Endothelial cell of umbilical vein (primary cell): ENCODE measurements at regions not wholly inside any gene's neighbourhood (a gene's known extent, or its start where the extent isn't known, plus 50 kb on each side); places are given as distances from the start of the nearest gene placed in this dataset.

ENCODE experiments used
- BruUV-seq: library from RNA; stranded (reverse); fragments of 400-500 nt; replicated peaks from 2 replicates; lab custom pipeline; 2021; lab: Mats Ljungman, UMichigan
- CTCF ChIA-PET: fragments of 300-600, 350-600 bp; sonication (Branson Sonifier 250); formaldehyde crosslinking; loops from one replicate; lab custom pipeline; 2021; ENCODE audit warnings: antibody characterized with exemption, inconsistent platforms; lab: Charles Lee
- POLR2A ChIA-PET: fragments of 300-600, 350-600 bp; sonication (Branson Sonifier 250); formaldehyde crosslinking; loops from one replicate; lab custom pipeline; 2021; ENCODE audit warnings: antibody characterized with exemption, inconsistent platforms; lab: Charles Lee
- DNase-seq: peaks from one replicate; pipeline ENCODE4 v3.0.0-alpha.2; 2011; ENCODE audit warnings: low read depth, low spot score
- FAIRE-seq: peaks from 2 replicates; lab custom pipeline; 2011; peaks lifted over from hg19 to GRCh38; lab: Jason Lieb, UNC
- H2AFZ ChIP-seq: 2 replicates; pipeline ENCODE4 v1.6.0; 2012; ENCODE audit warnings: low read depth, low read length, control low read depth, inconsistent platforms
- H3K27ac ChIP-seq: 2 replicates; pipeline ENCODE4 v1.5.1; 2011; ENCODE audit warnings: low read depth, mild to moderate bottlenecking, control low read depth, low read length, moderate library complexity; ENCODE audit not compliant: insufficient read depth
- H3K27me3 ChIP-seq, 2 experiments: 2 replicates each; pipeline versions ENCODE4 v1.6.0 to v1.6.1; 2011; ENCODE audit warnings: low read length in 2 of 2, mixed read lengths in 1 of 2; ENCODE audit not compliant: control insufficient read depth in 2 of 2, insufficient read depth in 2 of 2
- H3K36me3 ChIP-seq, 2 experiments: 2 replicates in 1 of 2; 3 replicates in 1 of 2; pipeline ENCODE4 v1.5.1; 2011; ENCODE audit warnings: low read length in 2 of 2, mild to moderate bottlenecking in 1 of 2, moderate library complexity in 1 of 2; ENCODE audit not compliant: control insufficient read depth in 2 of 2, insufficient read depth in 2 of 2; ENCODE audit errors: extremely low read depth in 1 of 2
- H3K4me1 ChIP-seq: 3 replicates; pipeline ENCODE4 v1.5.1; 2011; ENCODE audit warnings: mild to moderate bottlenecking, low read length; ENCODE audit not compliant: control insufficient read depth, insufficient read depth; ENCODE audit errors: extremely low read depth
- H3K4me2 ChIP-seq: 2 replicates; pipeline ENCODE4 v1.6.1; 2011; ENCODE audit warnings: low read length, control low read depth, mixed read lengths; ENCODE audit not compliant: insufficient read depth
- H3K4me3 ChIP-seq, 3 experiments: fragments of 200-600 bp in 1 of 3; sonication (generic), shearing (Covaris generic) in 1 of 3; replicated peaks in 1 of 3; 2 replicates each; pipeline ENCODE4 v1.5.1; 2011 to 2016; ENCODE audit warnings: control low read depth in 3 of 3, low read length in 3 of 3, mild to moderate bottlenecking in 2 of 3, inconsistent platforms in 1 of 3, low read depth in 1 of 3, moderate library complexity in 1 of 3; ENCODE audit not compliant: insufficient read depth in 1 of 3
- H3K79me2 ChIP-seq: 2 replicates; pipeline ENCODE4 v1.6.0; 2012; ENCODE audit warnings: low read length, inconsistent platforms; ENCODE audit not compliant: control insufficient read depth, insufficient read depth
- H3K9ac ChIP-seq: replicated peaks from 2 replicates; pipeline ENCODE3; 2011; ENCODE audit warnings: low read length, control low read depth; ENCODE audit not compliant: insufficient read depth; ENCODE audit errors: extremely low read depth
- H3K9me1 ChIP-seq: replicated peaks from 3 replicates; pipeline ENCODE4 v1.6.0; 2011; ENCODE audit warnings: mild to moderate bottlenecking, low read length; ENCODE audit not compliant: control insufficient read depth, insufficient read depth; ENCODE audit errors: extremely low read depth
- H3K9me3 ChIP-seq: replicated peaks from 2 replicates; pipeline ENCODE4 v1.5.1; 2012; ENCODE audit warnings: low read length, inconsistent platforms; ENCODE audit not compliant: control insufficient read depth, insufficient read depth
- H4K20me1 ChIP-seq: replicated peaks from 2 replicates; pipeline ENCODE3; 2011; ENCODE audit warnings: mild to moderate bottlenecking, low read length; ENCODE audit not compliant: control insufficient read depth, insufficient read depth; ENCODE audit errors: extremely low read depth
- EZH2 ChIP-seq: IDR thresholded peaks from 2 replicates; pipeline ENCODE4 v1.6.1; 2012; ENCODE audit warnings: borderline replicate concordance, low read depth, mild to moderate bottlenecking, moderate library complexity, low read length, inconsistent platforms; ENCODE audit not compliant: severe bottlenecking
- FOS ChIP-seq: IDR thresholded peaks from 2 replicates; pipeline ENCODE4 v1.6.1; 2011; ENCODE audit warnings: mild to moderate bottlenecking, low read length, moderate library complexity, borderline replicate concordance; ENCODE audit not compliant: insufficient read depth
- GATA2 ChIP-seq: IDR thresholded peaks from 2 replicates; pipeline ENCODE4 v1.7.0; 2011; ENCODE audit warnings: low read depth, mild to moderate bottlenecking, moderate library complexity, mixed read lengths, low read length; ENCODE audit not compliant: insufficient read length, insufficient read depth
- MAX ChIP-seq: IDR thresholded peaks from 2 replicates; pipeline ENCODE4 v1.6.1; 2011; ENCODE audit not compliant: insufficient read depth, insufficient read length
- MYC ChIP-seq: IDR thresholded peaks from one replicate; pipeline ENCODE4 v1.6.1; 2011; ENCODE audit warnings: mild to moderate bottlenecking, low read depth, low read length
- POLR2AphosphoS5 ChIP-seq: IDR thresholded peaks from 2 replicates; pipeline ENCODE4 v1.6.1; 2012; ENCODE audit warnings: low read depth, mild to moderate bottlenecking, control low read depth, low read length, moderate library complexity; ENCODE audit not compliant: insufficient read depth
- dilution Hi-C: fragments of 300-500 bp; cut with MboI; formaldehyde crosslinking; loops from one replicate; pipeline ENCODE4 v1.15.0; 2019; ENCODE audit warnings: low sequenced_read_pairs; ENCODE audit not compliant: extremely low pct_ligation_motif_present
- intact Hi-C: fragments of 100-400 bp; cut with micrococcal nuclease; formaldehyde crosslinking; loops from one replicate; pipeline ENCODE4 v1.10.0; 2022
- TF ChIP-seq, protein P1 (sequence below), 2 donors: IDR thresholded peaks; 1 replicate in 1 of 2; 2 replicates in 1 of 2; pipeline ENCODE4 v1.5.1; 2011; ENCODE audit warnings: low read length in 2 of 2, mild to moderate bottlenecking in 2 of 2, moderate library complexity in 2 of 2, control low read depth in 1 of 2, inconsistent platforms in 1 of 2, low read depth in 1 of 2; ENCODE audit not compliant: insufficient read depth in 1 of 2; ENCODE audit errors: extremely low read depth in 1 of 2

- H3K9me1 ChIP-seq: no peaks in the 10 kb centered on the region
- TF ChIP-seq MAX (no peak), FOS (no peak), GATA2 (no peak), POLR2AphosphoS5 (no peak), MYC (no peak)
- TF ChIP-seq, protein P1, sequence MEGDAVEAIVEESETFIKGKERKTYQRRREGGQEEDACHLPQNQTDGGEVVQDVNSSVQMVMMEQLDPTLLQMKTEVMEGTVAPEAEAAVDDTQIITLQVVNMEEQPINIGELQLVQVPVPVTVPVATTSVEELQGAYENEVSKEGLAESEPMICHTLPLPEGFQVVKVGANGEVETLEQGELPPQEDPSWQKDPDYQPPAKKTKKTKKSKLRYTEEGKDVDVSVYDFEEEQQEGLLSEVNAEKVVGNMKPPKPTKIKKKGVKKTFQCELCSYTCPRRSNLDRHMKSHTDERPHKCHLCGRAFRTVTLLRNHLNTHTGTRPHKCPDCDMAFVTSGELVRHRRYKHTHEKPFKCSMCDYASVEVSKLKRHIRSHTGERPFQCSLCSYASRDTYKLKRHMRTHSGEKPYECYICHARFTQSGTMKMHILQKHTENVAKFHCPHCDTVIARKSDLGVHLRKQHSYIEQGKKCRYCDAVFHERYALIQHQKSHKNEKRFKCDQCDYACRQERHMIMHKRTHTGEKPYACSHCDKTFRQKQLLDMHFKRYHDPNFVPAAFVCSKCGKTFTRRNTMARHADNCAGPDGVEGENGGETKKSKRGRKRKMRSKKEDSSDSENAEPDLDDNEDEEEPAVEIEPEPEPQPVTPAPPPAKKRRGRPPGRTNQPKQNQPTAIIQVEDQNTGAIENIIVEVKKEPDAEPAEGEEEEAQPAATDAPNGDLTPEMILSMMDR (IDR thresholded peaks at IDR 0.05; ENCODE audit: extremely low read depth in 1 of 2, insufficient read depth in 1 of 2, low read depth in 1 of 2, low read length in 2 of 2): no peak
- no peaks in the 10 kb centered on the region for H3K27me3 ChIP-seq
- no peak for DNase-seq
- no peaks in the 10 kb centered on the region for H4K20me1 ChIP-seq
- H3K27ac ChIP-seq: no peak overlapping the region
- intact Hi-C loops (no loop called here), dilution Hi-C loops (no loop called here)
- no peaks in the 10 kb centered on the region for H3K4me1 ChIP-seq
- no peaks in the 10 kb centered on the region for H3K79me2 ChIP-seq
- H3K36me3 ChIP-seq: no peaks in the 10 kb centered on the region
- FAIRE-seq: no peak
- H3K9ac ChIP-seq: no peak overlapping the region
- no peak overlapping the region for H3K4me3 ChIP-seq
- no peak overlapping the region for H2AFZ ChIP-seq
- no TSS peak for BruUV-seq
- no peaks in the 10 kb centered on the region for H3K9me3 ChIP-seq
- POLR2A ChIA-PET: no interaction called here
- CTCF ChIA-PET: no interaction called here
- no peak overlapping the region for H3K4me2 ChIP-seq
Measured at GRCh38 chr4:173696011-173696410, 166.0 kb upstream of the HAND2 start.

- H3K27me3 ChIP-seq: no peaks in the 10 kb centered on the region
- CTCF ChIA-PET: no interaction called here
- no peaks in the 10 kb centered on the region for H3K36me3 ChIP-seq
- no peaks in the 10 kb centered on the region for H3K79me2 ChIP-seq
- H3K9ac ChIP-seq: no peak overlapping the region
- POLR2A ChIA-PET: no interaction called here
- H4K20me1 ChIP-seq: no peaks in the 10 kb centered on the region
- no peak overlapping the region for H3K4me3 ChIP-seq
- H2AFZ ChIP-seq: no peak overlapping the region
- no peak for TF ChIP-seq MYC
- TF ChIP-seq EZH2: no peak
- no peak for TF ChIP-seq MAX
- no TSS peak for BruUV-seq
- no peaks in the 10 kb centered on the region for H3K4me1 ChIP-seq
- intact Hi-C loops: no loop called here
- no peaks in the 10 kb centered on the region for H3K9me1 ChIP-seq
- no peaks in the 10 kb centered on the region for H3K9me3 ChIP-seq
- DNase-seq: no peak
- H3K4me2 ChIP-seq: no peak overlapping the region
- dilution Hi-C loops: no loop called here
- H3K27ac ChIP-seq: no peak overlapping the region
- no peak for FAIRE-seq
Measured at GRCh38 chr4:173685831-173686210, 155.8 kb upstream of the HAND2 start.
